ENCODE measurements at regions not wholly inside any gene's neighbourhood (a gene's known extent, or its start where the extent isn't known, plus 50 kb on each side); places are given as distances from the start of the nearest gene placed in this dataset.

GRCh38 chr9:104984948-104985347 is 57.0 kb upstream of the ABCA1 start:
- Mint-ChIP-seq H3K4me1 (peaks cover 3% of the 10 kb centered on the region), H3K4me3 (no peak overlapping the region), H3K36me3 (ENCODE audit: low read depth) (no peaks in the 10 kb centered on the region), H3K27me3 (ENCODE audit: insufficient read depth) (peaks cover 11% of the 10 kb centered on the region), H3K27ac (no peak overlapping the region), H3K9me3 (no peaks in the 10 kb centered on the region)
- DNase-seq = no peak
- H3K4me1 ChIP-seq (ENCODE audit: control insufficient read depth, insufficient read depth, low read length) = peaks cover 6% of the 10 kb centered on the region
- no peaks in the 10 kb centered on the region for H3K36me3 ChIP-seq (ENCODE audit: control insufficient read depth, insufficient read depth, low read length)
- no peak overlapping the region for H3K4me3 ChIP-seq (ENCODE audit: low read length)
- H3K27me3 ChIP-seq (ENCODE audit: control insufficient read depth, insufficient read depth, low read length, poor library complexity, severe bottlenecking) = no peaks in the 10 kb centered on the region
- H3K9ac ChIP-seq (ENCODE audit: extremely low read depth, low read length, poor library complexity, severe bottlenecking) = no peak overlapping the region
- WGBS, 2 experiments (ENCODE audit: insufficient coverage in 1 of 2, insufficient read length in 1 of 2) = 75 to 100% methylated on average over 1 to 2 of the region's 2 CpGs
- no peak for TF ChIP-seq CTCF (conservative IDR thresholded peaks at IDR 0.05)
- H3K27ac ChIP-seq (ENCODE audit: low read depth, low read length) = no peak overlapping the region
- H3K9me3 ChIP-seq (ENCODE audit: control insufficient read depth, low read length) = no peaks in the 10 kb centered on the region

DNA sequence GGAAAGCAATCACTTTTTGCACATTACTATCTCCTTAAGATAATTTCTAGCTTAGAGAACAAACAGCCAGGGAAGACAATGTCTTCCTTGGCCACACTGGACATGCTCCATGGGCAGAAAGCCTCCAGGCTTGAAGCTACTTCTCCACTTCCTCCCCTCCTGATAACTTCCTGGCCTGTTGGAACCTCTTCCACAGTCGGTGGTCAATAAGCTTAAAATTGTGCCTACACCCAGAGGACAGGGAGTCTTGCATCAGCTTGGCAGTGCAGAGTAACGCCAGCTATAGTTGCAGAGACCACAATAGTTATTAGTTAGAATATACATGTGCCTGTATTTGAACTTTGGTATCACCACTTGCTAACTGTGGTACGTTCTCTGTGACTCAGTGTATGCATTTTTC is 58.1 kb upstream of the ABCA1 start:
- Histone ChIP-seq H3K27ac (ENCODE audit: low read depth, low read length) (no peak overlapping the region), H3K4me3 (ENCODE audit: low read length) (no peak overlapping the region), H3K4me1 (ENCODE audit: control insufficient read depth, insufficient read depth, low read length) (peaks cover 6% of the 10 kb centered on the region), H3K9ac (ENCODE audit: extremely low read depth, low read length, poor library complexity, severe bottlenecking) (no peak overlapping the region), H3K27me3 (ENCODE audit: control insufficient read depth, insufficient read depth, low read length, poor library complexity, severe bottlenecking) (peaks cover 9% of the 10 kb centered on the region), H3K36me3 (ENCODE audit: control insufficient read depth, insufficient read depth, low read length) (no peaks in the 10 kb centered on the region), H3K9me3 (ENCODE audit: control insufficient read depth, low read length) (no peaks in the 10 kb centered on the region)
- WGBS, 2 experiments (ENCODE audit: insufficient coverage in 1 of 2, insufficient read length in 1 of 2) = 92 to 94% methylated on average over 2 to 3 of the region's 3 CpGs
- H3K36me3 Mint-ChIP-seq (ENCODE audit: low read depth) = no peaks in the 10 kb centered on the region
- no peak overlapping the region for H3K27ac Mint-ChIP-seq
- H3K4me3 Mint-ChIP-seq = no peak overlapping the region
- peaks cover 9% of the 10 kb centered on the region for H3K4me1 Mint-ChIP-seq
- H3K27me3 Mint-ChIP-seq (ENCODE audit: insufficient read depth) = peaks cover 21% of the 10 kb centered on the region
- no peaks in the 10 kb centered on the region for H3K9me3 Mint-ChIP-seq
- no peak for DNase-seq
- TF ChIP-seq CTCF (conservative IDR thresholded peaks at IDR 0.05) = no peak

- no peak overlapping the region for H3K27ac ChIP-seq (ENCODE audit: low read depth, low read length)
- no peaks in the 10 kb centered on the region for H3K36me3 ChIP-seq (ENCODE audit: control insufficient read depth, insufficient read depth, low read length)
- H3K4me3 Mint-ChIP-seq = no peak overlapping the region
- no peaks in the 10 kb centered on the region for H3K9me3 ChIP-seq (ENCODE audit: control insufficient read depth, low read length)
- H3K4me3 ChIP-seq (ENCODE audit: low read length) = no peak overlapping the region
- no peaks in the 10 kb centered on the region for H3K36me3 Mint-ChIP-seq (ENCODE audit: low read depth)
- H3K9ac ChIP-seq (ENCODE audit: extremely low read depth, low read length, poor library complexity, severe bottlenecking) = no peak overlapping the region
- peaks cover 14% of the 10 kb centered on the region for H3K27me3 ChIP-seq (ENCODE audit: control insufficient read depth, insufficient read depth, low read length, poor library complexity, severe bottlenecking)
- no peak for TF ChIP-seq CTCF (conservative IDR thresholded peaks at IDR 0.05)
- peaks cover 14% of the 10 kb centered on the region for H3K4me1 ChIP-seq (ENCODE audit: control insufficient read depth, insufficient read depth, low read length)
- H3K9me3 Mint-ChIP-seq = no peaks in the 10 kb centered on the region
- peaks cover 24% of the 10 kb centered on the region for H3K27me3 Mint-ChIP-seq (ENCODE audit: insufficient read depth)
- H3K27ac Mint-ChIP-seq = no peak overlapping the region
- WGBS, 2 experiments (ENCODE audit: insufficient coverage in 1 of 2, insufficient read length in 1 of 2) = no CpG with 5 or more reads among the region's 1 CpG
- peaks cover 21% of the 10 kb centered on the region for H3K4me1 Mint-ChIP-seq
- DNase-seq = no peak
These were observed 59.8 kb upstream of the ABCA1 start for GRCh38 chr9:104987743-104988142.

Data from endodermal cell (in vitro differentiated cells).